GM23338 (cell line): ENCODE measurements at regions not wholly inside any gene's neighbourhood (a gene's known extent, or its start where the extent isn't known, plus 50 kb on each side); places are given as distances from the start of the nearest gene placed in this dataset.

Source experiments
- ATAC-seq: fragments of 200-7000 bp; cut with Tn5 transposase; 3 replicates; pipeline ENCODE4 v1.9.1; 2020
- DNase-seq: peaks from one replicate; pipeline ENCODE4 v3.0.0-alpha.2; 2015; ENCODE audit warnings: low spot score
- H2AFZ ChIP-seq: fragments of 200-600 bp; sonication (generic); 2 replicates; pipeline ENCODE4 v1.8.0; 2016; ENCODE audit warnings: antibody characterized with exemption, mild to moderate bottlenecking, moderate library complexity
- H3F3A ChIP-seq: fragments of 200-600 bp; sonication (generic); replicated peaks from 2 replicates; pipeline ENCODE4 v1.8.0; 2017; ENCODE audit warnings: antibody characterized with exemption, mixed run types, low read depth
- H3K27ac ChIP-seq: fragments of 200-600 bp; sonication (generic); 2 replicates; pipeline ENCODE4 v1.6.1; 2016; ENCODE audit warnings: low read depth
- H3K27me3 ChIP-seq: fragments of 200-600 bp; sonication (generic); 2 replicates; pipeline ENCODE4 v1.8.0; 2016; ENCODE audit warnings: mild to moderate bottlenecking, mixed run types, moderate library complexity; ENCODE audit not compliant: insufficient read depth
- H3K36me3 ChIP-seq: fragments of 200-600 bp; sonication (generic); 2 replicates; pipeline ENCODE4 v1.8.0; 2016; ENCODE audit warnings: mild to moderate bottlenecking; ENCODE audit not compliant: insufficient read depth
- H3K4me1 ChIP-seq: fragments of 200-600 bp; sonication (generic); 2 replicates; pipeline ENCODE4 v1.8.0; 2016; ENCODE audit warnings: mild to moderate bottlenecking, moderate library complexity; ENCODE audit not compliant: insufficient read depth
- H3K4me2 ChIP-seq: fragments of 200-600 bp; sonication (generic); 2 replicates; pipeline ENCODE4 v1.7.1; 2017; ENCODE audit warnings: mixed run types
- H3K4me3 ChIP-seq: fragments of 200-600 bp; sonication (generic); 2 replicates; pipeline ENCODE4 v1.6.1; 2016; ENCODE audit warnings: mixed run types
- H3K79me2 ChIP-seq: fragments of 200-600 bp; sonication (generic); replicated peaks from 2 replicates; pipeline ENCODE4 v1.8.0; 2017; ENCODE audit warnings: mild to moderate bottlenecking; ENCODE audit not compliant: insufficient read depth
- H3K9me2 ChIP-seq: fragments of 200-600 bp; sonication (generic); 2 replicates; pipeline ENCODE4 v1.8.0; 2017; ENCODE audit not compliant: insufficient read depth
- H4K20me1 ChIP-seq: fragments of 200-600 bp; sonication (generic); replicated peaks from 2 replicates; pipeline ENCODE4 v1.8.0; 2017; ENCODE audit warnings: mild to moderate bottlenecking; ENCODE audit not compliant: insufficient read depth
- H3K27ac Mint-ChIP-seq: 2 replicates; pipeline ENCODE4 v1.8.0; 2020; ENCODE audit warnings: inconsistent platforms, mild to moderate bottlenecking, moderate library complexity, mixed read lengths
- H3K27me3 Mint-ChIP-seq: 3 replicates; pipeline ENCODE4 v1.8.0; 2022; ENCODE audit warnings: low read depth, mild to moderate bottlenecking, moderate library complexity, mixed read lengths, inconsistent platforms; ENCODE audit not compliant: insufficient read depth, poor library complexity
- H3K36me3 Mint-ChIP-seq: 3 replicates; pipeline ENCODE4 v1.8.0; 2021; ENCODE audit warnings: low read depth, mild to moderate bottlenecking, inconsistent platforms, moderate library complexity, mixed read lengths
- H3K4me1 Mint-ChIP-seq: 3 replicates; pipeline ENCODE4 v1.8.0; 2020; ENCODE audit warnings: mild to moderate bottlenecking, inconsistent platforms, mixed read lengths
- H3K4me3 Mint-ChIP-seq: 3 replicates; pipeline ENCODE4 v1.8.0; 2021; ENCODE audit warnings: moderate library complexity, mild to moderate bottlenecking, inconsistent platforms, mixed read lengths
- H3K9me3 Mint-ChIP-seq: 3 replicates; pipeline ENCODE4 v1.8.0; 2020; ENCODE audit warnings: moderate library complexity, mild to moderate bottlenecking, inconsistent platforms, mixed read lengths
- CREB1 ChIP-seq: fragments of 250-450 bp; sonication (Bioruptor Pico); IDR thresholded peaks from 2 replicates; pipeline ENCODE4 v1.5.0; 2020; ENCODE audit warnings: low read depth, mild to moderate bottlenecking, moderate library complexity
- CTCF ChIP-seq, 2 experiments: fragments of 200-600 bp in 1 of 2; sonication (generic) in 1 of 2; conservative IDR thresholded peaks; 2 replicates each; pipeline versions ENCODE4 v1.5.1 to v1.6.1; 2016 to 2017; ENCODE audit warnings: antibody characterized with exemption in 2 of 2, low read depth in 2 of 2, mild to moderate bottlenecking in 2 of 2, moderate library complexity in 1 of 2
- ETS1 ChIP-seq: IDR thresholded peaks from 2 replicates; pipeline ENCODE4 v1.6.1; 2016; ENCODE audit warnings: antibody characterized with exemption
- EZH2 ChIP-seq: fragments of 200-600 bp; sonication (generic); IDR thresholded peaks from one replicate; pipeline ENCODE4 v1.8.0; 2017; ENCODE audit warnings: antibody characterized with exemption, mild to moderate bottlenecking, low read depth; ENCODE audit not compliant: unreplicated experiment
- EZH2phosphoT487 ChIP-seq: fragments of 200-600 bp; sonication (generic); IDR thresholded peaks from one replicate; pipeline ENCODE4 v1.8.1; 2018; ENCODE audit warnings: antibody characterized with exemption; ENCODE audit not compliant: unreplicated experiment
- JUNB ChIP-seq: IDR thresholded peaks from one replicate; pipeline ENCODE4 v1.6.1; 2016; ENCODE audit warnings: antibody characterized with exemption; ENCODE audit not compliant: unreplicated experiment
- NANOG ChIP-seq: IDR thresholded peaks from 2 replicates; pipeline ENCODE4 v1.6.1; 2016; ENCODE audit warnings: antibody characterized with exemption, borderline replicate concordance
- POLR2AphosphoS5 ChIP-seq: IDR thresholded peaks from 2 replicates; pipeline ENCODE4 v1.6.1; 2016; ENCODE audit warnings: antibody characterized with exemption, low read depth
- REST ChIP-seq: IDR thresholded peaks from one replicate; pipeline ENCODE4 v1.6.1; 2018; ENCODE audit warnings: antibody characterized with exemption; ENCODE audit not compliant: unreplicated experiment
- STAT1 ChIP-seq: IDR thresholded peaks from one replicate; pipeline ENCODE4 v1.6.1; 2016; ENCODE audit warnings: antibody characterized with exemption; ENCODE audit not compliant: unreplicated experiment
- ZNF114 ChIP-seq: fragments of 250-450 bp; sonication (Bioruptor Pico); IDR thresholded peaks from 2 replicates; pipeline ENCODE4 v1.5.0; 2020; ENCODE audit warnings: mild to moderate bottlenecking, moderate library complexity
- ZNF331 ChIP-seq: fragments of 250-450 bp; sonication (Bioruptor Pico); IDR thresholded peaks from 2 replicates; pipeline ENCODE4 v1.5.0; 2020; ENCODE audit warnings: low read depth, mild to moderate bottlenecking, moderate library complexity
- ZNF462 ChIP-seq: fragments of 250-450 bp; sonication (Bioruptor Pico); IDR thresholded peaks from 2 replicates; pipeline ENCODE4 v1.5.0; 2020; ENCODE audit warnings: mild to moderate bottlenecking, moderate library complexity

GRCh38 chr10:3398825-3399646 lies 226.5 kb upstream of the PITRM1 start:
- Histone ChIP-seq H3K79me2 (no peaks in the 10 kb centered on the region), H3K27me3 (no peaks in the 10 kb centered on the region), H3K4me3 (no peak overlapping the region), H3K9me2 (no peaks in the 10 kb centered on the region), H3K27ac (no peak overlapping the region), H3K36me3 (no peaks in the 10 kb centered on the region), H3F3A (no peaks in the 10 kb centered on the region), H2AFZ (no peak overlapping the region), H3K4me2 (no peak overlapping the region), H4K20me1 (no peaks in the 10 kb centered on the region), H3K4me1 (no peaks in the 10 kb centered on the region; the same call in 1 of the 2 replicates)
- Mint-ChIP-seq H3K4me3 (no peak overlapping the region), H3K27me3 (no peaks in the 10 kb centered on the region), H3K9me3 (peaks cover 6% of the 10 kb centered on the region), H3K27ac (peak overlapping the region; percentile 71), H3K36me3 (peaks cover 3% of the 10 kb centered on the region; the same call in 2 of the 3 replicates), H3K4me1 (peaks cover 14% of the 10 kb centered on the region; the same call in 2 of the 3 replicates)
- ATAC-seq (no peak; the same call in 2 of the 3 replicates), DNase-seq (no peak)
- TF ChIP-seq EZH2 (no peak), JUNB (no peak), REST (no peak), CTCF (conservative IDR thresholded peaks at IDR 0.05; ENCODE audit: low read depth in 2 of 2) (no peak), ZNF331 (no peak), ZNF462 (CRISPR knock-in tag) (no peak), ZNF114 (CRISPR knock-in tag) (no peak), CREB1 (CRISPR knock-in tag) (no peak), POLR2AphosphoS5 (no peak), STAT1 (no peak), ETS1 (no peak), EZH2phosphoT487 (no peak), NANOG (no peak)
